Myocyte (in vitro differentiated cells): ENCODE measurements at regions not wholly inside any gene's neighbourhood (a gene's known extent, or its start where the extent isn't known, plus 50 kb on each side); places are given as distances from the start of the nearest gene placed in this dataset.
"Not testable (repeated sequence)": the region's sequence is repeated elsewhere in the genome, so short reads cannot be mapped to it uniquely, and the experiment has no call there.

Experiments used
- DNase-seq: peaks from one replicate; pipeline ENCODE4 v3.0.0-alpha.2; 2012; ENCODE audit warnings: low read depth

GRCh38 chr16:54879681-54880080, 51.0 kb upstream of the IRX5 start:
- DNase-seq = no peak

- no peak for DNase-seq
These were observed 52.4 kb upstream of the IRX5 start for GRCh38 chr16:54878301-54878700.

DNA sequence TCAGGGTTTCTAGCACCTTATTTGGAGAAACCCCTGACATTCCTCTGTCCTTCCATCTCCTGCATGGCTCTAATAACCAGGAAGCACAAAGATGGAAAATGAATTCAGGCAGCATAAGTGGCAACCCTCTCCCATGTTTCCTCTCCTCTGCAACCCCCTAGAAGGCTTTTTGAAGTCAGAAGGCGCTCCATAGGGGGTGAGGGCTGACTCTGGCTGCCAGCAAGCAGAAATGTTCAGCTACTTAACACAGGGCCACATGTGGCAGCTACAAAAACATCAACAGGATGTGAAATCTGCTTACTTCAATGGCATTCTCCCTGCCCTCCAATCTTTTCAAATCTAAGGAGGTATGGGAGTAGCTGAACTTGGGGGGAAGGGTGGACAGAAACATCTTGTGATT, 55.2 kb upstream of the IRX5 start:
- no peak for DNase-seq

DNA sequence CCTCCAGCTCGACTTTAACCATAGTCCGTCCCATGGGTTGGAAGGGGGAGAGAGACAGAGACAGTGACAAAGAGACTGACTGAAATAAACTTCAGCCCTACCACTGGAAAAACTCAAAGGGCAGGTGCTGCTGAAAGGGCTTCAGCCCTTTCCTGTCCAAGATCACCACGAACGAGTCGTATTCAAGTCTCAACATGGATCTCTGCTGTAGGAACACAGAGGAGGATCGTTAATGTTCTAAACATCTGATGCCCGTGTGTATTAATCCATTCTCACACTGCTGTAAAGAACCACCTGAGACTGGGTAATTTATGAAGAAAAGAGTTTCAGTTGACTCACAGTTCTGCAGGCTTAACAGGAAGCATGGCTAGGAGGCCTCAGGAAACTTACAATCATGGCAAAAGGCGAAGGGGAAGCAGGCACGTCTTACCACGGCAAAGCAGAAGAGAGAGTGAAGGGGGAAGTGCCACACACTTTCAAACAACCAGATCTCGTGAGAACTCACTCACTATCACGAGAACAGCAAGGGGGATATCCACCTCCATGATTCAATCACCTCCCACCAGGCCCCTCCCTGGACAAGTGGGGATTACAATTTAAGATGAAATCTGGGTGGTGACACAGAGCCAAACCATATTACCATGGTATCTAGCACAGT, 56.8 kb upstream of the IRX5 start:
- DNase-seq = not testable (repeated sequence)

DNA sequence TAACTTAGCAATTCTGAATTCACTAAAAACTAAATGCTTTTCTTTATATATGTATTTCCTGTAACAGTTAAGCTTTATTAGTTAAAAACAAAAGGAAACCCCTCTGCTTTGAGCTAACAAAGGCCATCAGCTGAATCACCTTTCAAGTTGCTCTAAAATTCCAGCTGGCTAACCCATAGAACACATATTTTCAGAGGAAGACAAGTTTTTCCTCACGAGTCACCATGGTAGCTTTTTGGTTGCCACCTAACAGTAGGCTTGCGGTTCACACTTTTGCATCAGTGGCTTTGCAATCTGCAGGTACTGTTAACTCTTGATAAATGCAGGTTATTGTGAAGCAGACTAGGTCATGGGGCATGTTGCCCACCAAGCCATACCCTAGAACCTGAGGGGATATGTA, 57.6 kb upstream of the IRX5 start:
- no peak for DNase-seq

- no peak for DNase-seq
These were observed 60.5 kb upstream of the IRX5 start for GRCh38 chr16:54870151-54870550.

GRCh38 chr16:54867302-54867832, 63.3 kb upstream of the IRX5 start:
- no peak for DNase-seq

GRCh38 chr16:54862529-54862928, 68.1 kb upstream of the IRX5 start:
- no peak for DNase-seq

DNA sequence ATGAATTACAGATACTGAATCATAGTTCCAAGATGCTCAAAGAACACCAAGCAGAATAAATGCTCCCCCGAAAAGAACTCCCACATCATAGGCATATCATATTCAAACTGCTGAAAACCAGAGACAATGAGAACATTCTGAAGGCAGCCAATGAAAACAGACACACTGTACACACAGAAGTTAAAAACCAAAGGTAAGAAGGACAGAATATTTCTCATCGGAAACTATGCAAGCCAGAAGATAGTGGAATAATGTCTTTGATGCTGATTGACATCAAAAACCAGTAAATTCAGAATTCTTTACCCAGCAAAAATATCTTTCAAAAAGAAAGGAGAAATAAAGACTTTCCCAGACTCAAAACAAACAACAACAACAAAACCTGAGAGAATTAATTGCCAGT, 73.8 kb upstream of the IRX5 start:
- no peak for DNase-seq

- DNase-seq = no peak
These were observed 83.1 kb upstream of the IRX5 start for GRCh38 chr16:54847609-54848008.

- peak; percentile 15 for DNase-seq
These were observed 83.5 kb upstream of the IRX5 start for GRCh38 chr16:54847207-54847606.

GRCh38 chr16:54846766-54847165, 83.9 kb upstream of the IRX5 start:
- DNase-seq = peak; percentile 22

- DNase-seq = no peak
These were observed 87.3 kb upstream of the IRX5 start for GRCh38 chr16:54843424-54843750.

- DNase-seq = no peak
These were observed 87.8 kb upstream of the IRX5 start for GRCh38 chr16:54842743-54843423.

DNA sequence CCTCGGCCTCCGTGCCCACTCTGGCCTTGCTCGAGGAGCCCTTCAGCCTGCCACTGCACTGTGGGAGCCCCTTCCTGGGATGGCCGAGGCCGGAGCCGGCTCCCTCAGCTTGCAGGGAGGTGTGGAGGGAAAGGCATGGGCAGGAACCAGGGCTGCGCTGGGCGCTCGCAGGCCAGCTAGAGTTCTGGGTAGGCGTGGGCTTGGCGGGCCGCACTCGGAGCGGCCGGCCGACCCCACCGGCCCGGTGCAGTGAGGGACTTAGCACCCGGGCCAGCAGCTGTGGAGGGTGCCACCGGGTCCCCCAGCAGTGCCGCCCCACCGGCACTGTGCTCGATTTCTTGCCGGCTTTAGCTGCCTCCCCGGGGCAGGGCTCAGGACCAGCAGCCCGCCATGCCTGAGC, 101.0 kb upstream of the IRX5 start:
- DNase-seq = no peak

DNA sequence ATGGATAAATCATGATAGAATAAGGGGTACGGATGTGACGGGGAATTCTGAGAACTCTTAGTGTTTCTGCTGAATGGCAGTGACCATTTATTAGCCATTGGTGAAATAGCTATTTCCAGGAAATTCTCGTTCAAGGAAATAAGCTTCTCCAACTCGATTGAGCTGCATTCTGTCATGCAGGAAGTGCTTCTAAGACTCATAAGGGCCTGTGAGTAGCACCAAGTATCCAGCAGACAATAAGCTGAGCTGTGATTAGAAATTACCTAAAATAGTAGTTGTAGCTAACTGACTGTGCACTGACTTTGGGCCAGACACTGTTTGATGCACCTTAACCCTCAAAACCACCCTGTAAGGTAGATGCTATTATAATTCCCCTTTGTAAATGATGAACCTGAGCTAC, 107.8 kb upstream of the IRX5 start:
- DNase-seq = no peak

- no peak for DNase-seq
These were observed 108.2 kb upstream of the IRX5 start for GRCh38 chr16:54822492-54822891.

- peak; percentile 53 for DNase-seq
These were observed 108.9 kb upstream of the IRX5 start for GRCh38 chr16:54821731-54822130.

DNA sequence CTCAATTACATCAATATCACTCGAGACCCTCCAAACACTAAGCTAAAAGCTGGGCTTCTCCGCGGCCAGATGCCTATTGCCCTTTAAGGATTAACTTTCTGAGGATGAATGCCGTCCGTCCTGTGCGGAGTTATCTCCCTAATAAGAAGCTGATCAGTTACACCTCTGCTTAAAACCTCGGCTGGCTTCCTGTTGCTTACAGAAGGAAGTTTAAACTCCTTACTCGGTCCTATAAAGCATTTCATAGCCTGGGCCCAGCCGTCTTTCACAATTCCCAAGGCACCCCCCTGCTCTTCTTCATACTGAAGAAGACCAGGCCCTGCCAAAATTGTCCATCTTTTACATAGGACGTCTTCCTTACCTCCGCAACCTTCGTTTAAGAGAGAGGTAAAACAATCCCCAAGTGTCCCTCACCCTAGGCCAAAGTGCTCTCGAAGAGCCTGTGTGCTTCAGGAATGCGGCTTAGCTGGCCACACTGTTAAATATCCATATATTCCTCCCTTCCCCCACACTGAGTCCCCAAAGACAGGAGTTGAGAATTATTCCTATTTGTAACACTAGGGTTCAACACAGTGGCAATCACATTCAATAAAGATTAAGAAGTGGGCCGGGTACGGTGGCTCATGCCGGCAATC, 112.6 kb upstream of the IRX5 start:
- DNase-seq = no peak

- peak; percentile 60 for DNase-seq
These were observed 113.2 kb upstream of the IRX5 start for GRCh38 chr16:54817432-54817831.

- no peak for DNase-seq
These were observed 114.2 kb upstream of the IRX5 start for GRCh38 chr16:54816471-54816870.

DNA sequence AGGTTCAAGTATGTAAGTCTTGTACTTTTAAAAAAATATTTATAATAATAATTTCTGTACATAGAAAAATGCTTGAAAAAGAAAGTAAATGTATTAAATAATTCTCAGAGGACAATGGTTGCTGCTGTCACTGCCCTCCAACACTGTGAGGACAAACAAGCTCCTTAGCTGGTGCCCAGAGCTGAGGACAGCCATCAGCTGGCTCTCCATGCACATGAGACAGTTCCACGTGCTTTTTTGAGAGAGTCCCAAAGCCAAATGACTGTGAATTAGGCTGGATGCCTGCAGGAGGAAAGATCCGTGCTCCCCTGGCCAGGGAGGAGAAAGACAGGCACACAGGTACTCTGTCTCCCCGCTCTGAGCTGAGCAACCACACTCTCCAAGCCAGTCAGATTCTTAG, 115.5 kb upstream of the IRX5 start:
- DNase-seq = no peak

DNA sequence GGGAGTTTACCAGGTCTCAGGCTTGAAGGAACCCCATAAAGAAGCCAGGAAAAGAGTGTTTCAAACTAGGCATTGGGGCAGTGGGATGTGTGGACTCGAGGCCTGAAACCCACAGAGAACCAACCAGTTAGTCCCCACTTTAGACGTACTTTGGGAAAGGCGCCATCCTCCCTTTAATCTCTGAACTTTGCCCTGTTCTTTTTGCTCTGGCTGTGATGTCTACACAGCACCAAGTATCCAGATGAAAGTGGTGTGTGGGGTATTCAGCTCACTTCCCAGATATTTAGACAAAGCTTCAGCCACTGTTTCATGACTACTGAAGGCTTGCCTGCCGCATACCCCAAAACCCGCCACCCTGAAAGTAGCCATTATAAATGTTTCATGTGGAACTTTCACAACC, 116.9 kb upstream of the IRX5 start:
- no peak for DNase-seq
